ENCODE measurements at regions not wholly inside any gene's neighbourhood (a gene's known extent, or its start where the extent isn't known, plus 50 kb on each side); places are given as distances from the start of the nearest gene placed in this dataset.

GRCh38 chr7:94298943-94299342, 95.8 kb upstream of the COL1A2 start:
- TF ChIP-seq CTCF (IDR thresholded peaks at IDR 0.05) (no peak), POLR2A (IDR thresholded peaks at IDR 0.05) (no peak)
